ENCODE measurements at regions not wholly inside any gene's neighbourhood (a gene's known extent, or its start where the extent isn't known, plus 50 kb on each side); places are given as distances from the start of the nearest gene placed in this dataset.
"Not testable (repeated sequence)": the region's sequence is repeated elsewhere in the genome, so short reads cannot be mapped to it uniquely, and the experiment has no call there.

- no peak for DNase-seq
- Histone ChIP-seq H3K36me3 (no peaks in the 10 kb centered on the region), H3K9me3 (no peaks in the 10 kb centered on the region), H3K27ac (no peak overlapping the region), H3K4me1 (no peaks in the 10 kb centered on the region), H3K27me3 (no peaks in the 10 kb centered on the region), H3K4me3 (no peak overlapping the region)
- no peak for TF ChIP-seq CTCF (IDR thresholded peaks at IDR 0.05)
- TF ChIP-seq POLR2A (IDR thresholded peaks at IDR 0.05): no peak
Measured at GRCh38 chr10:37488792-37489657, 363.6 kb downstream of the ANKRD30A start.

- H3K36me3 ChIP-seq, H3K27me3 ChIP-seq, H3K27ac ChIP-seq, H3K9me3 ChIP-seq, H3K4me1 ChIP-seq, H3K4me3 ChIP-seq, DNase-seq: not testable (repeated sequence)
Measured at GRCh38 chr10:37480596-37480995, 355.2 kb downstream of the ANKRD30A start.

GRCh38 chr10:37479469-37479868 is 354.1 kb downstream of the ANKRD30A start:
- Histone ChIP-seq H3K4me1 (no peaks in the 10 kb centered on the region), H3K36me3 (no peaks in the 10 kb centered on the region), H3K27ac (no peak overlapping the region), H3K9me3 (no peaks in the 10 kb centered on the region), H3K4me3 (no peak overlapping the region), H3K27me3 (no peaks in the 10 kb centered on the region)
- TF ChIP-seq CTCF (IDR thresholded peaks at IDR 0.05): no peak
- TF ChIP-seq POLR2A (IDR thresholded peaks at IDR 0.05): no peak
- no peak for DNase-seq

- H3K4me3 ChIP-seq: no peak overlapping the region
- TF ChIP-seq POLR2A (IDR thresholded peaks at IDR 0.05): no peak
- no peak overlapping the region for H3K27ac ChIP-seq
- H3K36me3 ChIP-seq: no peaks in the 10 kb centered on the region
- no peak for DNase-seq
- H3K9me3 ChIP-seq: no peaks in the 10 kb centered on the region
- no peaks in the 10 kb centered on the region for H3K4me1 ChIP-seq
- H3K27me3 ChIP-seq: no peaks in the 10 kb centered on the region
Measured at GRCh38 chr10:37478381-37478780, 353.0 kb downstream of the ANKRD30A start.

- H3K36me3 ChIP-seq: no peaks in the 10 kb centered on the region
- H3K9me3 ChIP-seq: no peaks in the 10 kb centered on the region
- no peak overlapping the region for H3K4me3 ChIP-seq
- no peaks in the 10 kb centered on the region for H3K4me1 ChIP-seq
- TF ChIP-seq POLR2A (IDR thresholded peaks at IDR 0.05) (no peak), CTCF (IDR thresholded peaks at IDR 0.05) (no peak)
- DNase-seq: no peak
- H3K27ac ChIP-seq: no peak overlapping the region
- no peaks in the 10 kb centered on the region for H3K27me3 ChIP-seq
Measured at GRCh38 chr10:37476285-37476684, 350.9 kb downstream of the ANKRD30A start.

- no peak overlapping the region for H3K27ac ChIP-seq
- no peak overlapping the region for H3K4me3 ChIP-seq
- no peaks in the 10 kb centered on the region for H3K27me3 ChIP-seq
- no peak for TF ChIP-seq POLR2A (IDR thresholded peaks at IDR 0.05)
- TF ChIP-seq CTCF (IDR thresholded peaks at IDR 0.05): no peak
- no peak for DNase-seq
- no peaks in the 10 kb centered on the region for H3K9me3 ChIP-seq
- H3K36me3 ChIP-seq: no peaks in the 10 kb centered on the region
- no peaks in the 10 kb centered on the region for H3K4me1 ChIP-seq
Measured at GRCh38 chr10:37474645-37475044, 349.2 kb downstream of the ANKRD30A start.

- no peaks in the 10 kb centered on the region for H3K9me3 ChIP-seq
Measured at GRCh38 chr10:37473906-37474305, 348.5 kb downstream of the ANKRD30A start.

More at GRCh38 chr10:37473906-37474305, 348.5 kb downstream of the ANKRD30A start:
- no peak for DNase-seq
- no peak overlapping the region for H3K4me3 ChIP-seq
- H3K27me3 ChIP-seq: no peaks in the 10 kb centered on the region
- H3K36me3 ChIP-seq: no peaks in the 10 kb centered on the region
- H3K4me1 ChIP-seq: no peaks in the 10 kb centered on the region
- TF ChIP-seq POLR2A (IDR thresholded peaks at IDR 0.05) (no peak), CTCF (IDR thresholded peaks at IDR 0.05) (no peak)
- H3K27ac ChIP-seq: no peak overlapping the region

Data from Peyer's patch (tissue), 4 donors.